GM12878 (cell line): ENCODE measurements at regions not wholly inside any gene's neighbourhood (a gene's known extent, or its start where the extent isn't known, plus 50 kb on each side); places are given as distances from the start of the nearest gene placed in this dataset.

Experiments
- ATAC-seq: fragments of 200-7000 bp; cut with Tn5 transposase; 3 replicates; pipeline ENCODE4 v1.9.1; 2020; ENCODE audit warnings: mild to moderate bottlenecking, moderate library complexity
- BruUV-seq: library from RNA; stranded (reverse); fragments of 400-500 nt; replicated peaks from 2 replicates; lab custom pipeline; 2021; lab: Mats Ljungman, UMichigan
- CTCF ChIA-PET: fragments of 300-600 bp; sonication (Branson Sonifier 250); formaldehyde crosslinking; extraction: SDS; loops from one replicate; lab custom pipeline; 2021; ENCODE audit warnings: inconsistent platforms; lab: Yijun Ruan, JAX
- POLR2A ChIA-PET: fragments of 350-600 bp; formaldehyde crosslinking; extraction: SDS; loops from one replicate; lab custom pipeline; 2021; ENCODE audit warnings: inconsistent platforms; lab: Charles Lee
- RAD21 ChIA-PET: fragments of 300-600 bp; sonication (Branson Sonifier 250); formaldehyde crosslinking; loops from one replicate; lab custom pipeline; 2023; ENCODE audit warnings: antibody characterized with exemption; ENCODE audit not compliant: unreplicated experiment; lab: Charles Lee
- SMC1A ChIA-PET: fragments of 300-600 bp; sonication (Branson Sonifier 250); formaldehyde crosslinking; loops from one replicate; lab custom pipeline; 2023; ENCODE audit not compliant: unreplicated experiment, uncharacterized antibody; lab: Charles Lee
- DNase-seq: peaks from one replicate; pipeline ENCODE4 v3.0.0-alpha.2; 2011; ENCODE audit warnings: low read depth, low spot score
- FAIRE-seq: peaks from 3 replicates; lab custom pipeline; 2011; peaks lifted over from hg19 to GRCh38; lab: Jason Lieb, UNC
- H2AFZ ChIP-seq: 2 replicates; pipeline ENCODE4 v1.6.0; 2011; ENCODE audit warnings: low read depth, low read length, control low read depth; ENCODE audit not compliant: control insufficient read depth
- H3K27ac ChIP-seq: 2 replicates; pipeline ENCODE4 v1.5.1; 2011; ENCODE audit warnings: control low read depth; ENCODE audit not compliant: control insufficient read depth, insufficient read depth
- H3K27me3 ChIP-seq, 2 experiments: replicated peaks in 1 of 2; 2 replicates each; pipeline versions ENCODE4 v1.6.0 to v1.6.1; 2011; ENCODE audit warnings: low read length in 1 of 2; ENCODE audit not compliant: control insufficient read depth in 2 of 2, insufficient read depth in 2 of 2
- H3K36me3 ChIP-seq, 2 experiments: 2 replicates each; pipeline ENCODE4 v1.5.1; 2011; ENCODE audit warnings: low read length in 1 of 2; ENCODE audit not compliant: control insufficient read depth in 2 of 2, insufficient read depth in 2 of 2
- H3K4me1 ChIP-seq: 2 replicates; pipeline ENCODE4 v1.6.1; 2011; ENCODE audit warnings: mild to moderate bottlenecking, low read length, moderate library complexity, mixed read lengths; ENCODE audit not compliant: control insufficient read depth, insufficient read depth
- H3K4me2 ChIP-seq: 2 replicates; pipeline ENCODE4 v1.6.0; 2011; ENCODE audit warnings: control low read depth; ENCODE audit not compliant: control insufficient read depth, insufficient read depth
- H3K4me3 ChIP-seq: fragments of 200-600 bp; sonication (generic); 2 replicates; pipeline ENCODE4 v1.5.1; 2016
- H3K79me2 ChIP-seq: 2 replicates; pipeline ENCODE4 v1.6.0; 2011; ENCODE audit warnings: low read length; ENCODE audit not compliant: control insufficient read depth, insufficient read depth
- H3K9ac ChIP-seq: 2 replicates; pipeline ENCODE4 v1.8.0; 2011; ENCODE audit warnings: low read length, control low read depth, mixed read lengths; ENCODE audit not compliant: control insufficient read depth, insufficient read depth
- H3K9me3 ChIP-seq: replicated peaks from 3 replicates; pipeline ENCODE4 v1.5.1; 2011; ENCODE audit warnings: mild to moderate bottlenecking, low read length; ENCODE audit not compliant: control insufficient read depth, insufficient read depth
- H4K20me1 ChIP-seq: 2 replicates; pipeline ENCODE4 v1.6.0; 2011; ENCODE audit not compliant: control insufficient read depth, insufficient read depth
- BMI1 ChIP-seq: fragments of 450-650 bp; IDR thresholded peaks from 2 replicates; pipeline ENCODE4 v1.6.1; 2016; ENCODE audit warnings: mild to moderate bottlenecking, moderate library complexity, borderline replicate concordance
- EGR1 ChIP-seq, 2 experiments: IDR thresholded peaks; 1 replicate in 1 of 2; 2 replicates in 1 of 2; pipeline ENCODE4 v1.6.1; 2011 to 2012; ENCODE audit warnings: low read depth in 2 of 2, low read length in 2 of 2, borderline replicate concordance in 1 of 2, mild to moderate bottlenecking in 1 of 2, moderate library complexity in 1 of 2
- EP300 ChIP-seq, 2 experiments: fragments of 150-350 bp in 1 of 2; IDR thresholded peaks; 2 replicates each; pipeline ENCODE4 v1.6.1; 2011 to 2012; ENCODE audit warnings: low read depth in 2 of 2, low read length in 2 of 2, borderline replicate concordance in 1 of 2, improper control_type of control experiment in 1 of 2, inconsistent platforms in 1 of 2; ENCODE audit not compliant: control insufficient read depth in 1 of 2
- KDM1A ChIP-seq: fragments of 200-600 bp; sonication (generic); IDR thresholded peaks from 2 replicates; pipeline ENCODE4 v1.6.1; 2016; ENCODE audit warnings: borderline replicate concordance
- LARP7 ChIP-seq: fragments of 450-650 bp; IDR thresholded peaks from 2 replicates; pipeline ENCODE4 v1.6.1; 2017; ENCODE audit warnings: mild to moderate bottlenecking
- MTA2 ChIP-seq: fragments of 450-650 bp; IDR thresholded peaks from 2 replicates; pipeline ENCODE4 v1.6.1; 2016; ENCODE audit warnings: low read depth, mild to moderate bottlenecking, moderate library complexity
- NR2C2 ChIP-seq: IDR thresholded peaks from 2 replicates; pipeline ENCODE4 v1.6.1; 2011; ENCODE audit warnings: borderline replicate concordance, low read depth; ENCODE audit not compliant: control insufficient read depth, insufficient read length
- POU2F2 ChIP-seq: IDR thresholded peaks from 3 replicates; pipeline ENCODE4 v1.6.1; 2011; ENCODE audit warnings: low read depth, mild to moderate bottlenecking, low read length, borderline replicate concordance
- SPI1 ChIP-seq: IDR thresholded peaks from 2 replicates; pipeline ENCODE4 v1.6.1; 2011; ENCODE audit warnings: low read depth, mild to moderate bottlenecking, low read length, moderate library complexity, borderline replicate concordance; ENCODE audit not compliant: insufficient read depth
- WGBS: methylation state at CpG from one replicate; pipeline ENCODE4 v1.1.6; 2016; ENCODE audit warnings: low lambda C conversion rate; ENCODE audit not compliant: insufficient replicate concordance, insufficient coverage; ENCODE audit errors: missing lambda C conversion rate; 5-methylcytosine and 5-hydroxymethylcytosine counted together
- in situ Hi-C: fragments of 300-500 bp; cut with MboI; formaldehyde crosslinking; loops from 9 replicates; pipeline ENCODE4 v1.14.3; 2018; ENCODE audit warnings: mixed read lengths
- intact Hi-C: fragments of 100-400 bp; cut with micrococcal nuclease; formaldehyde crosslinking; loops from one replicate; pipeline ENCODE4 v1.14.2; 2022; ENCODE audit not compliant: unreplicated experiment
- TF ChIP-seq, protein P1 (sequence below): fragments of 450-650 bp; IDR thresholded peaks from 2 replicates; pipeline ENCODE4 v1.6.1; 2017; ENCODE audit warnings: borderline replicate concordance
- TF ChIP-seq, protein P2 (sequence below): fragments of 150-350 bp; IDR thresholded peaks from 2 replicates; pipeline ENCODE4 v1.6.1; 2014; ENCODE audit warnings: mild to moderate bottlenecking, low read depth, low read length

DNA sequence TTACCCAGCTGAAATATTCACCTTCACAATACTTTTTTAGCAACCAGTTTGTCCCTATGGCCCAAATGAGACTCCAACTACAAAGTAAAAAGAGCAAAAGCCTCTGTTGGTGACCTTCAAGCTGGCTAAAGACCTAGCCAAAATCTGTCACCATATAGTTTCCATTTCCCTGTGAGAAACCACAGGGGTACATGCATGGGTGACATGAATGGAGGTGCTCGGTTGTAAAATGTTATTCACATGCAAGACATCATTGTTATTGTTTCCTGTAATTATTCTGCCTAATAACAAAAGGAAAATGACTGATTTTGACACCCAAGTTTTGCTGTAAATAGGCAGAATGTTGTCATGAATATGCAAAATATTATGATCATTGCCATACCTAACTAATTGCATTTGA is 285.3 kb downstream of the ZNF608 start:
- in situ Hi-C loops = no loop called here
- ATAC-seq (no peak), FAIRE-seq (no peak), DNase-seq (no peak)
- H3K4me2 ChIP-seq = no peak overlapping the region
- no peaks in the 10 kb centered on the region for H3K27me3 ChIP-seq
- H2AFZ ChIP-seq = no peak overlapping the region
- no peaks in the 10 kb centered on the region for H4K20me1 ChIP-seq
- RAD21 ChIA-PET = no interaction called here
- POLR2A ChIA-PET = no interaction called here
- no peaks in the 10 kb centered on the region for H3K36me3 ChIP-seq
- H3K4me1 ChIP-seq = no peaks in the 10 kb centered on the region
- no peak for TF ChIP-seq EGR1 (IDR thresholded peaks at IDR 0.05; ENCODE audit: borderline replicate concordance in 1 of 2, low read depth in 2 of 2, low read length in 2 of 2)
- no peak overlapping the region for H3K9ac ChIP-seq
- CTCF ChIA-PET = no interaction called here
- H3K79me2 ChIP-seq = no peaks in the 10 kb centered on the region
- WGBS = 0% methylated on average over 1 of the region's 1 CpG
- H3K4me3 ChIP-seq = no peak overlapping the region
- no TSS peak for BruUV-seq
- peaks cover 8% of the 10 kb centered on the region; the same call in 2 of the 3 replicates for H3K9me3 ChIP-seq
- SMC1A ChIA-PET = interaction anchor here (1.1 to 1.4 kb wide), 2 partner anchors 9 to 174 kb away, joined by 3 to 6 read pairs; no protein-coding TSS in a partner anchor
- intact Hi-C loops = no loop called here
- no peak overlapping the region for H3K27ac ChIP-seq

DNA sequence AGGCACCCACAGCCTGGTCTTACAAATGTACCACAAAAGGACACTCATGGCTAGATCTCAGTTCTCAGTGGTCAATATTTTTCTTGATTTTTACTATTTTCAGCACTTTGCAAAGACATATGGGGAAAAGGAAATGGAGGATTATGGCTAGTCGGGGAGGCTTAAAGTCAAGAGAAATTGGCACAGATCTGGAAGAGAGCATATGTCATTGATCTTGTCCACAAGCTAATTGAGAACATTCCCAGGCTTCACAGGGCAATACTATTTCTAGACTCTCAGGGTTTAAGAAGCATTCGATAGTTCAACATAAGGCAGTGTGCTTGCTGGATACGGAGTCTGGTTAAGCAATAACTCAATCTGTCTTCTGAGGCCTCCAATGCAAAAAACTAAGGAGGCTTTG is 285.8 kb downstream of the ZNF608 start:
- no peaks in the 10 kb centered on the region for H3K27me3 ChIP-seq
- RAD21 ChIA-PET = no interaction called here
- no peaks in the 10 kb centered on the region for H4K20me1 ChIP-seq
- H3K4me2 ChIP-seq = no peak overlapping the region
- H3K79me2 ChIP-seq = no peaks in the 10 kb centered on the region
- SMC1A ChIA-PET = interaction anchor here (1.4 kb wide), 1 partner anchor 9 kb away, joined by 6 read pairs; no protein-coding TSS in a partner anchor
- in situ Hi-C loops = no loop called here
- BruUV-seq = no TSS peak
- intact Hi-C loops = no loop called here
- POLR2A ChIA-PET = no interaction called here
- no peaks in the 10 kb centered on the region for H3K36me3 ChIP-seq
- H3K27ac ChIP-seq = no peak overlapping the region
- FAIRE-seq (no peak), DNase-seq (no peak), ATAC-seq (no peak)
- H3K4me3 ChIP-seq = no peak overlapping the region
- H2AFZ ChIP-seq = no peak overlapping the region
- WGBS = 54% methylated on average over 3 of the region's 3 CpGs
- no peak overlapping the region for H3K9ac ChIP-seq
- H3K4me1 ChIP-seq = no peaks in the 10 kb centered on the region
- CTCF ChIA-PET = no interaction called here
- H3K9me3 ChIP-seq = peaks cover 8% of the 10 kb centered on the region; the same call in 2 of the 3 replicates
- TF ChIP-seq SPI1 (no peak), MTA2 (no peak), BMI1 (no peak), KDM1A (no peak), POU2F2 (no peak), NR2C2 (no peak), EP300 (IDR thresholded peaks at IDR 0.05; ENCODE audit: borderline replicate concordance in 1 of 2, control insufficient read depth in 1 of 2, low read depth in 2 of 2, low read length in 2 of 2) (no peak), LARP7 (no peak)
- TF ChIP-seq, protein P1, sequence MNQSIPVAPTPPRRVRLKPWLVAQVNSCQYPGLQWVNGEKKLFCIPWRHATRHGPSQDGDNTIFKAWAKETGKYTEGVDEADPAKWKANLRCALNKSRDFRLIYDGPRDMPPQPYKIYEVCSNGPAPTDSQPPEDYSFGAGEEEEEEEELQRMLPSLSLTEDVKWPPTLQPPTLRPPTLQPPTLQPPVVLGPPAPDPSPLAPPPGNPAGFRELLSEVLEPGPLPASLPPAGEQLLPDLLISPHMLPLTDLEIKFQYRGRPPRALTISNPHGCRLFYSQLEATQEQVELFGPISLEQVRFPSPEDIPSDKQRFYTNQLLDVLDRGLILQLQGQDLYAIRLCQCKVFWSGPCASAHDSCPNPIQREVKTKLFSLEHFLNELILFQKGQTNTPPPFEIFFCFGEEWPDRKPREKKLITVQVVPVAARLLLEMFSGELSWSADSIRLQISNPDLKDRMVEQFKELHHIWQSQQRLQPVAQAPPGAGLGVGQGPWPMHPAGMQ = no peak
- TF ChIP-seq, protein P2, sequence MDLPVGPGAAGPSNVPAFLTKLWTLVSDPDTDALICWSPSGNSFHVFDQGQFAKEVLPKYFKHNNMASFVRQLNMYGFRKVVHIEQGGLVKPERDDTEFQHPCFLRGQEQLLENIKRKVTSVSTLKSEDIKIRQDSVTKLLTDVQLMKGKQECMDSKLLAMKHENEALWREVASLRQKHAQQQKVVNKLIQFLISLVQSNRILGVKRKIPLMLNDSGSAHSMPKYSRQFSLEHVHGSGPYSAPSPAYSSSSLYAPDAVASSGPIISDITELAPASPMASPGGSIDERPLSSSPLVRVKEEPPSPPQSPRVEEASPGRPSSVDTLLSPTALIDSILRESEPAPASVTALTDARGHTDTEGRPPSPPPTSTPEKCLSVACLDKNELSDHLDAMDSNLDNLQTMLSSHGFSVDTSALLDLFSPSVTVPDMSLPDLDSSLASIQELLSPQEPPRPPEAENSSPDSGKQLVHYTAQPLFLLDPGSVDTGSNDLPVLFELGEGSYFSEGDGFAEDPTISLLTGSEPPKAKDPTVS = no peak
